GM12878 (cell line): ENCODE measurements at regions not wholly inside any gene's neighbourhood (a gene's known extent, or its start where the extent isn't known, plus 50 kb on each side); places are given as distances from the start of the nearest gene placed in this dataset.

Source experiments
- KDM1A ChIP-seq: fragments of 200-600 bp; sonication (generic); IDR thresholded peaks from 2 replicates; pipeline ENCODE4 v1.6.1; 2016; ENCODE audit warnings: borderline replicate concordance
- MXI1 ChIP-seq: fragments of 150-350 bp; IDR thresholded peaks from 2 replicates; pipeline ENCODE4 v1.6.1; 2011; ENCODE audit warnings: low read depth, mild to moderate bottlenecking, inconsistent platforms, low read length, improper control_type of control experiment
- POLR2AphosphoS5 ChIP-seq: IDR thresholded peaks from 2 replicates; pipeline ENCODE4 v1.6.1; 2011; ENCODE audit warnings: mild to moderate bottlenecking, low read length, inconsistent platforms
- RELB ChIP-seq: fragments of 450-650 bp; IDR thresholded peaks from 2 replicates; pipeline ENCODE4 v1.6.1; 2017; ENCODE audit warnings: low read depth, mild to moderate bottlenecking, moderate library complexity
- SMAD1 ChIP-seq: fragments of 450-650 bp; IDR thresholded peaks from 2 replicates; pipeline ENCODE4 v1.6.1; 2018; ENCODE audit warnings: mild to moderate bottlenecking, low read depth; ENCODE audit not compliant: partially characterized antibody
- TARDBP ChIP-seq: IDR thresholded peaks from 2 replicates; pipeline ENCODE4 v1.6.1; 2016; ENCODE audit warnings: borderline replicate concordance

GRCh38 chr11:122181893-122182292 is 65.9 kb upstream of the BLID start:
- TF ChIP-seq POLR2AphosphoS5 (no peak), RELB (no peak), KDM1A (no peak), MXI1 (no peak), TARDBP (no peak), SMAD1 (no peak)
